Hypothalamus (tissue), 51 donors: ENCODE measurements at regions not wholly inside any gene's neighbourhood (a gene's known extent, or its start where the extent isn't known, plus 50 kb on each side); places are given as distances from the start of the nearest gene placed in this dataset.

Source experiments
- DNase-seq, 51 donors: peaks; one replicate each; lab custom pipeline; 2025; lab: John Stamatoyannopoulos, UW

DNA sequence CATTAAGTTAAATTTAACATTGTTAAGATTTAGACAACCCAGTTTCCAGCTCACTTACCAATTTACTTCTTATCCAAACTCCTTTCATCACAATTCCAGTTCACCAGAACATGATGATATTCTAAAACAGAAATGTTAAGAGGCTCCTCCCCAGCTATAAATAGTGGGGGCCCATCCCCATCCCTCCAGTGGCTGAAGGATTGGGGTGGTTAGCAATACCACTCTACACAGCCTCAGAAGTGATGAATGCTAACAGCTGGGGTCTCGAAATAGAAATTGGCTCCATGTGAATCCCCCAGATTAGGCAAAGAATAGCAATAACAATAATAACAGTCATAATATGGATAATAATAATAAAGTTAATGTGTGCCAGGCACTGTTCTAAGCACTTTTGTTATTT, 97.9 kb upstream of the NCAM1 start:
- DNase-seq: no peak

DNA sequence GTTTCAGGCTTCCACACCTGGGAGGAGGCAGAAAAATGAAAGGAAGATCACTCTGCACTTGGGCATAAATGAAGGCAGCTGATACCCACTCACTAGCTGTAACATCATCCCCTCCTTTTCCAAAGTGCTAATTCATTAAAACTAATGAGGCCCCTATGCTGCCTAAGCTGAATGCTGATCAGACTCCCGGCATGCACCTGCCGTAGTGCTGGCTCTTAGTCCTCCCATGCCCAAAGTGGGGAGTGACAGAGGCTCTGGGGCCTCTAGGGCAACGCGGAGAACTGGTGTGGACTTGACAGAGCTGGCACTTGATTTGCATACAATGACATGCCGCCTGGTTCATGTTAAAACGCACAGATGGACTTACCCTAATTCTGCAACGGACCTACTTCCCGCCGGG, 96.5 kb upstream of the NCAM1 start:
- no peak for DNase-seq

DNA sequence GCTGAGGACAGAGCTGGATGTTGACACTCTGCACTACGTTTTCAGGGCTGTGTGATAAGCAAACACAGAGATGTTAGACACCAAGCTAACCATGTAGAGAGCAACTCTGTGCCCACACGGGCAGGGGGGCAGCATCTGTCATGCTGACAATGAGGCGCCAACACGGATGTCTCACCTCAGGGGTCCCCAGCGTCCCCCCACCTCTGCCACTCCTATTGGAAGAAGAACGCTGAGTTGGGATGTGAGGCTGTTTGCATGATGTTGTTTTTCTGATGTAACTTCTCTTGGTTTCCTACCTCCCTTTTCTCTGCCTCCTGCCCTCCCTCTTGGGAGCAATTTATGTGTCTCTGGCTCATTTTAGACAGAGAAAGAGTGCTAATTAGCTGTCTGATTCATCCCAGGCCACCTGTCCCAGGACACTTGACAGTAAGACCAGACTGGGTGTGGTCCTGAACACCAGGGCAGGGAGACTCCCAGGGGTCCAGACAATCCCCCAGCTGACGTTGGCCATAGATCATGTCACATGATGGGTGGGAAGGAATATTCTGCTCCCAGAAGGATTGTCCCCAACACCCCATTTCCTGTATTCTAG, 89.2 kb upstream of the NCAM1 start:
- DNase-seq: no peak

DNA sequence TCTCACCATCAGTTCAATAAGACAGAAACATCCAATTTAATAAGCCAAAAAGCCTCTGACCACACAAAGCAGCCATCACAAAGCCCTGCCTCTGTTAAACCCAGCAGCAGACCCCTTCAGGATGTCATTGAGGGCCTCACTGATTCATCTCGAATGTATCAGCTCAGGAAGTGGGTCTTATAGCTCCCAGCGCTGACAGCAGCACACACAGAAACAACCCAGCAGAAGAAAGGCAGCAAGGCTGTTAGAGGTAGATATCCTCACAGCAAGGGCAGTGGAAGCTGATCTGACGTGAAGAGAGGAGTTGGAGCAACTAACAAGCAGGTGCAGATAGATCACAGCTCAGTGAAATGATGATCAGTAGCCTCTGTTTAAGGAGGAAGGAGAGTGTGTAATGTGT, 86.2 kb upstream of the NCAM1 start:
- no peak for DNase-seq

DNA sequence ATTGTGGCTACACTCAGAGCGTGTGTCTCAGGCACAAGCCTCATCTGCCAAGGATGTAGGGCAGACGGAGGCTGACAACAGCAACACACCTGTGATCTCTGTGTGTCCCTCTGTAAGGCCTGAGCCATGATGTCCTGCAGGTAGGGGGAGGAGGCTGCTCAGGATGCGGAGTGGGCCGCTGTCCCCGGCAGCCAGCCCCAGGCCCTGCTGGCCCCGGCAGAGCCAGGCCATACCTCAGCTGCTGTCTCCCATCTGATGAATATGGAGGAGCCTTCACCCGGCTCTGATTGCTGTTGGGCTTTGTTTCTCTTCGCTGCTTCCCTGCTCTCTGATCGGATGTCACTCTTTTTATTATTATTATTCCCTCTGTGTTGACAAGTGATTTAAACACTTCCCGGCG, 83.6 kb upstream of the NCAM1 start:
- peak in 1 of 51 donors; percentile 25 for DNase-seq

DNA sequence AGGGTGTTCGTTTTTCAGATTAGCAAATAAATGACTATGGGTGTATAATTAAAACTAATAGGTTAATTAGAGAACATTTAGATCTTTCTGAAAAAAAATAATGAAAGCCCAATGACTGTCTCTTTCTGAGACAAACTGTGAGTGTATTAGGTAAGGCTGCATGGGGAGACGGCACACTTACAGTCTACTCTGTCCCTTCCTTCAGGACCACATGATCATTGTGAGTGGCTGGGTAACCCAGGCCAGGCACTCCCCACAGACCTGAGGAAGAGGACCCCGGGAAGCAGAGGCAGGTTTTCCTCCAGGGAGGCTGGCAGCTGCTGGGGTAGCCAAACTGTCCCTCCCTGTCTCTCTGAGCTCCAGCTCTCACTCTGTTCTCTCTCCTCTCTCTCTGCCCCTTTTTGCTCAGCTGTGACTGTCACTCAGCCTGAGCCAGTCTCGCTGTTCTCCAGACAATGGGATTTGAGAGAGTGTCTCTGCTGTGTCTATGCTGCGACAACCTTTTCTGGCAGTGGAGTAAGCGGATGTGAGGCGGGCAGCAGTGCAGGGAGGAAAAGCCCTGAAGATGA, 83.1 kb upstream of the NCAM1 start:
- peak in 1 of 51 donors; percentile 16 for DNase-seq

DNA sequence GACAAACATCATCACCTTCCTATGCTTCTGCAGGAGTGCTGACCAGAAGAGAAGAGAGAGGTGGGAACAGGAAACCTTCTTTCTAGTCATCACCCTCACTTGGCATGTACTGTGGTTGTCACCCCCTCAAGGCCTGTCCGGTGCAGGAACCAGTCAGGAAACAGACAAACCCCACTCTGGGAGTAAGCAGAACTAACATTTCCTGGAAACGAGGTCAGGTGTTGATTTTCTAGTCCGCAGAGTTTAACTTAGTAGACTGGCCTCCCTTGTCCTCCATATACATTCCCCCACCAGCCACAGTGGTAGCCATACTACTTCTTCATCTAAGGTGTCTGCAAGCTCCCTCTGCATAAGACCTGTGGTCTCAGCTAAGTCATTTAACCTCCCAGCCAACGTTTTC, 80.7 kb upstream of the NCAM1 start:
- DNase-seq: no peak

DNA sequence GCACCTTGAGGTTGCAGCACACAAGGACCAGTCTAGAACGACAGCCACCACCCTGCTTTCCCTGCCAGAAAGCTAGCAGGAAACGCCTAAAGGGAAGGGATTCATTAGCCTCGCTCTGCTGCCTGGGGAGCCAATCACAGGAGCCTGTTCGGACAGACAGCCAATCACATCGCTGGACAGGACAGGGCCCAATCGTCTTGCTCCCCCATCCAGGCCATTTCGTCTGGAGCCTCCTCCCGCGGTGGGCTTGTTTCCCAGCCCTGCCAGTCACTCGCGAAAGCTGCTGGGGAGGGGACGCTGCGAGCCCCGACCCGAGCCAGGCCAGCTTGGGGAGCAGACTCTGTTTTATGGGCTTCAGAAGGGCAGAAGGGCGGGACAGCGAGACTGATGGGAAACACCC, 79.8 kb upstream of the NCAM1 start:
- peak; percentile 41 to 96 (median 87) for DNase-seq

DNA sequence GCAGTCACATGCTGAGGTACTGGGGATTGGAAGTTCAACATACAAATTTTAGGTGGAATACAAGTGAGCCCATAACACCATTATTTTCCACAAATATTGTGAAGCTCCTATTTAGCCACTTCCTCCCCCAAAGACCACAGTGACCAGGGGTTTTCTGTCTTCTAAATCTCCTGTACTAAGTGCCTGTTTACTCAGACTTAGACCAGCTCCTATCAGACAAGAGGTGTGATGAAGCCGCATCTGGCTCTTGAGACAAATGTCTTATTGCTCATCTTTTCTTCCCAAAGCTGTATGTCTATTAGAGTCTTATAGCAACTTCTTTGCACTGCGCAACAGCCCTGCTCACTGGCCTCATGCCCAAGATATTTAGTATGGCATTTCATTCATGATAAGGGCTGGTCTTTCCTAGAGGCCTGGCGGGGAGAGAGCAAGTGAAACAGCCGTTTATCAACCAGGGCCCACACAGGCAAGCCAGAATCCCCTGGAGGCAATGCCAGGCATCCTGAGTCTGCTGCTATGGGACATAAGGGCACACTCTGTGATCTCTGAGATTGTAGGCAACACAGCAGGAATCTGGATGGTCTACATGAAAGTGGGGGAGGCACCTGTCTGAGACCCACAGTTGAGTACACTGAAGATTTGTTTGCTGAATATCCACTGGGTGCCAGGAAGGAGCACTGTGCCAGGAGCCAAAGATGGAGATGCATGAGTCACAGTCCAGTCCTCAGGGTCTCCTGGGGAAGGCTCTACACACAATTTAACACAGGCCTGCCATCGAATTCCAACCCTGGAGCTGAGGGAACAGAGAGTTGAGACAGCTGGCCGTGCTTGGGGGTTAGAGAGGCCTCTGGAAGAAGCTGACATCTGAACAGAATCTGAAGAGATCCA, 78.5 kb upstream of the NCAM1 start:
- DNase-seq: peak in 1 of 51 donors; percentile 22

DNA sequence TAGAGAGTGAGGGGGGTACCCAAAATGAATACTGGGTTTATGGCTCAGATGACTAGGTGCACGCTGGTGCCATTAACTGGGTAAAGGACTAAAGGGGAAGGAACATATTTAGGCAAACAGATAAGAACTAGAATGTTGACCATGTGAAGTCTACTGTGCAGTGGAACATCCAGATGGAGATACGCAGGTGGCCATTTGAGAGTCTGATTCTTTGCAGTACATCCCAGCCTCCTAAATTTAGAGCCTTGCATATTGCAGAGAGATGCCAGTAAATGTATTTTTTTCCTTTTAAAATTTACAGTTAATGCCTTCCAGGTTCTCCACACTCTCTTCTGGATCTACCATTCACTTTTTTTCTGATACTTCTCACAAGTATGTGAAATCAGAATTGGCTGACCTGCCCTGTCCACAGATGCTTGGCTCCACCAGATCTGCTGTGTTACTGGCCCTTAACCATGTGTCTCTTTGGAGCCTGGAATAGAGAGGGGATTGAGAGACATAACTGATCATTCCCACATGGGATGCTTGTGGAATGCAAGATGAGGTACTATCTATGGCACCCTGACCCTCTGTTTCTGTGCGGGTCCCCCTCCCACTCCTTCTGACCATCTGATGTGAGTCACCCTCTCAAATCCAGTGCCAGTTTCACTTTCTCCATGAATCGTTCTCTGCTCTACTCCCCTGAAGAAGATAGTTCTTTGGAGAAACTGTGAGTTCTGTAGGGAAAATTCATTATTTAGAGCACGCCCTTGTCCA, 77.0 kb upstream of the NCAM1 start:
- DNase-seq: no peak

DNA sequence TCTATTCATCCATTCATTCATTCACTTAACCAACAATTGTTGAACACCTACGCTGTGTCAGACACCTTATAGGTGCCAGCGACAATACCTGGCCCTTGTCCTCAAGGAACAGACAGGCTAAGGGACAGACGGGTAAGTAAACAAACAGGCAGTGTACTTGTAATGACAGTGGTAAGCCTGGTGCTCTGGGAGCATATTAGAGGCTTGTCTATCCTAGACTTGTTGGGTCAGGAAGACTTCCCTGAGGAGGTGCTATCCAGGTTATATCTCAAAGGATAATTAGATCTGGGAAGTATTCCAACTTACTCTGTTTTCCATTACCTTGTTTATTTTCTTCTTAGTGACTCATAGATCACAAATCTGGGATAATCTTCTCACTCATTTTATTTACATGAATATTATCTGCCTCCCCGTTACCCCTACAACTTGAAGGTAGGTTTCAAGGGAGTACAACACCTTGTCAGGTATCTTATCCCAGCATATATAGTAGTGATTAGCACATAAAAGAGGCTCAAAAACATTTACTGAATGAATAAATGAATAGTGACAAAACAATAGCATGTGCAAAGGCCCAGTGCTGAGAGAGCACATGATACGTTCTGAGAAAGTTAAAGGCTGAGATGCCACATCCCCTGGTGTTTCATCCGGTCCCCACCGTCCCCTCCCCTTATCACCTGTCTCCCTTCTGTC, 75.3 kb upstream of the NCAM1 start:
- DNase-seq: no peak

DNA sequence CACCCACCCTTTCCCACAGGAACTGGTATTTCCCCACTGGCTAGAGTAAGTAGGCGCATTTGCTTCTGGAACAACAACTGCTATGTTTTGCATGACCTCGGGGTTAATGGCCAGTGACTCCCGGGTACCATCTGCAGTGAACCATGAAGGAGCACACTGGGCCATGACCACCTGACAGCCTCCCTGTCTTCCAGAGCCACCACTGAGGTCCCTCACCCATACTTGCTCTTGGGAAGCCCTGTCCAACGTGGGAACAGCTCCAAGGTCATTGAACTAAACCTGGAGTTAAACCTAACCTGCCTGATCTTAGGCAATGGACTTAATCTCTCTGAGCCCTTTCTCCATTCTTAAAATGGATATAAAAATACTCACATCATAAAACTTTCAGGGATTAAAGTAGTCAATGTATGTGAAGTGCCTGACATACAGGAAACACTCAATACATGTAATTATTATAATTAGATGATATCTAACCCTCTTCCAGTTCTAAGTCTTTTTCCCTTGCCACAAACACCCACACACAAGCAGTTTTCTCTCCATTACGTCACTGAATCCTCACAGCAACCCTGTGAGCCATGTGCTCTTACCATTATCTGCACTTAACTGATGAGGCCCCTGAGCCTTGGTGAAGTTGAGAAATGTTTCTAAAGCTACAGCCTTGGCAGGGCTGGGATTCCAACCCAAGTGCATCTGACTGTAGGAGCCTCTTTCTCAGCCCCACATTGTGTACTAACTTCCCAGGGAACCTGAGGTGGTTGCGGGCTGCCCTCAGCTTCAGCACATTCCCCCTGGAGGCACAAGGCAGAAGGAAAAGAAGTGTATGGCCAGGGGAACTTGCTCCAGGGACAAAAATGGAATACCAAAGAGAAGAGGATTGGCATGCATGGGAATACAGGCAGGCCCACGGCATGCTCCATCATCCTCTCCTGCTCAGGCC, 74.5 kb upstream of the NCAM1 start:
- DNase-seq: no peak

DNA sequence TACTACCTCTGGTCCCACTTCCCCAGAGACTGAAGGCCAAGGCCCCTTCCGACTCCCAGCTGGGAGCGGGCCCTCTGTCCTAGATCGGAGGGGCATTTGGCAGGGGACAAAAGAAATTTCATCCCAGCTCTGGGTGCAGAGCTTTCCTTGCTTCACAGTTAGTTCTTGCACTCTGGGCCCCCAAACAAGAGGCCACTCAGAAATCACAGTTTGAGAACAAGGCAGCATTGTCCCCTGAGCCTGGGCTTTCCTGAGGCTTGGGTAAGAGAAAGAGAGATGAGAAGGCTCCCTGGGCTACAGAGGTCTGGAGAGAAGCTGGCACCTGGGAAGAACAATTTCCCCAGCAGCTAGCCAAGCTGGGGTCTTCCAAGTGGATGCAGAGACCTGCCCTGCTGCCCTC, 71.8 kb upstream of the NCAM1 start:
- peak in 29 of 51 donors; percentile 2 to 78 (median 35) for DNase-seq

DNA sequence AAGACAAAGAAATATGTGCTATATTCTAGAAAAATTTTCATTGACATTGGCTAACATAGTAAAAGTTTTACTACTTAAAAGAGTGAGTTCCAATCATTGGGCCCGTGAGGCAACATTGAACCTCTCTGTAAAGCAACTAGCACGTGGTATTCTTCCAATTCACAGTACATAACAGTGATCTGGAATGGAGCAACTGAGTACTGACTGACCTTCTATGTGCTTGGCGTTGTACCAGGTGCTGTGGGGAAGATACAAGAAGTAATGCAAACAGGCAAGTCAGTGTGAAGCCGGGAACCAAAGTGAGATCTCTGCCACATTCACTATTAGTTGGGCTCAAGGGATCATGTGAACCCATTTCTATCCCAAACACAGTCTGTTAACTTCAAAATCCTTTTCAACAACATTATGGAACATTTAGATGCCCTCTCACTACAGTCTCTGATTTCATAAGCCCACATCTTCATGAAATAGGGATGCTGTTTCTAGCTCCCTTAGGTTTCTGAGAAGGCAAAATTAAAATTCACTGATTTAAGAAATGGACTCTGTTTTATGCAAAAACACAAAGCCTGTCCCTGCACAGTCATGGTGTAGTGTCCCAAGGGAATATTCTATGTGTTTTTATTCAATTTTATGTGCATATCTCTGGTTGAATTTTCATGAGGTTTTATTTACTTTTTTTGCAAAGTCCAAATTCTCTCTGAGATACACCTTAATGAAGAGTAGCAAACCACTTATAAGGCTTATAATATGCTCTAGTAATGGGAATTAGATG, 61.8 kb upstream of the NCAM1 start:
- no peak for DNase-seq

DNA sequence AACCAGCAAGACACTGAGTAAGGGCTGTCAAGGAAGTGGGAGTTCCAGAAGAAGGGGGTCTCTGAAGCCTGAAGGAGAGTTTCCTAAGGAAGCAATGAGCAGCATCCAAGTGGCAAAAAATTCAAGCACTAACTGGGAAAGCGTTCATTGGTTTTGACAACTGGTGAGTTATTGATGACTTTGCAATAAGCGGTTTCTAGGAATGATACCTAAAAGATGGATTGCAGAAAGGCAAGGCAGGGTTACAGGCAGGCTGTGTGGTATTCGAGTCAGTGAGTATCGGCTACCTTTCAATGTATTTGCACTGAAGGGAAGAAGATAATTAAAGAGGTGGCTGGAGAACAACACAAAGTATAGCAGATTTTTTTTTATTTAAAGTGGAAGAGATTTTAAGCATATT, 59.3 kb upstream of the NCAM1 start:
- DNase-seq: no peak

DNA sequence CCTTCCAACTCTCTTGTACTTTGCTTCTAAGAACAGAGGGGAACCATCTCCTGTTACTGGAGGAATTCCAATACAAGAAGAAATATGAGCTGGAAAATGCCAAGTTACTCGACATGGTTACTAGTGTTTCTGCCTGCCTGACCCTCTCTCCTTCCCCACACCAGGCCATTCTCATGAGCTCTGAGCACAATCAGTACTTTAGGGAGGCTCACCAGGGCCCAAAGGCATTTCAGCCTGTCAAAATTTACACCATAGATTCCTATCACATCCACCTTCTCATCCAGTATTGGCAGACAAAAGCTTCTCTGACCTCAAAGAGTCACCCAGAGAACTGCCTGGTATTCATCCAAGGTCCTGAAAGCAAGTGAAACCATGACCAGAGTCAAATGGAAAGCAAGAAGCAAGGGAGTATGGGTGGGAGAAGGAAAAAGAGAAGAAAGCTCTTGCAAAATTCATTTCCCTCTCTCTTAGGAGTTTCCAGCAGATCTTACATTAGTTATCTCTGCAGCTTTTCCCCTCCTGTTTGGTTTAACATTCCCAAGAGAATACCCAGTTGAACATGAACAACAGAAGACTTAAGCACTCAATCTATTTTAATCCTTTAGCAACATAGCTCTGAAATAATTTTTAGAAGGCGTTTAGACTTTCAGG, 58.7 kb upstream of the NCAM1 start:
- peak in 1 of 51 donors; percentile 51 for DNase-seq

DNA sequence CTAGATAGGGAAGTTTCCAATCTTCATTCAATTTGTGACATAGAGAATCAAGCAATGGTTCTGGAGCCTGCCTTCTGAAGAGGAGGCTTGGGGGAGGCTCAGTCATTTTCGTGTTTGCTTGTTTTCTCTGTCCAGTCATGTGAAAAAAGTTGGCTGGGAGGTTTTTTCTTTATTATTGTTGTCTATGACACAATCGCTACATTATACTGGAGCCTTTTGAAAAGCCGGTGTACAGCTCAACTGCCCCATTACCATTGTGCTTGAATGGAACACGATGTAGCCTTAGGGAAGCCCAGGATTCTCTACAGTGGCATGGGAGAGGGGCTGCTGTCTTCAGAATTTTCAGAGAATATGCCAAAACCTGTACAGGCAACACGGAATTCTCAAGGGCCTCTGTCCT, 57.9 kb upstream of the NCAM1 start:
- DNase-seq: peak in 32 of 51 donors; percentile 8 to 91 (median 46)

DNA sequence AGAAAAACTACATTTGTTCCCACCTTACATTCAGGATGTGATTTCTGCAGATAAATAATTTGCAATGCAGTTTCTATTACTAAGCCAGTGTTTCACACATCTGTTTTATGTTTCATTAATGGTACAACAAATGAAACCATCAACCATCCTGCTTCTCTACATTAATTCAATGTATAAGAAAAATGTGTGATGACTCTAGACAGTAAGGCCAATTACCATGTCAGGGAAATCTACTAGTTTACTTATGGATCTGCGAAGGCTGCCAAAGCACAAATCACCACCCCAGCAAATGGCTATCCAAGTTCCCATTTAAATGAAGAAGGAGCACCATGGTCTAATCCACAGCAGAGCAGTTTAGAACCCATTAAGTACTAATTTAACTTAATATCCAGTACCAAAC, 50.1 kb upstream of the NCAM1 start:
- DNase-seq: no peak
